K562 (cell line): ENCODE measurements at regions not wholly inside any gene's neighbourhood (a gene's known extent, or its start where the extent isn't known, plus 50 kb on each side); places are given as distances from the start of the nearest gene placed in this dataset.

ENCODE experiments used
- BCOR ChIP-seq: fragments of 450-650 bp; IDR thresholded peaks from 2 replicates; pipeline ENCODE4 v1.6.1; 2016
- CBX8 ChIP-seq: fragments of 200-600 bp; sonication (generic); IDR thresholded peaks from 2 replicates; pipeline ENCODE4 v1.6.1; 2012; ENCODE audit warnings: borderline replicate concordance, mixed run types, low read depth, mild to moderate bottlenecking, moderate library complexity, mixed read lengths, low read length, control low read depth, inconsistent platforms; ENCODE audit not compliant: poor library complexity, severe bottlenecking; ENCODE audit errors: extremely low read depth
- CEBPB ChIP-seq: fragments of 450-650 bp; IDR thresholded peaks from 2 replicates; pipeline ENCODE4 v1.6.1; 2016; ENCODE audit warnings: missing genetic modification characterization, missing compliant biosample characterization
- CHAMP1 ChIP-seq: fragments of 450-650 bp; IDR thresholded peaks from 2 replicates; pipeline ENCODE4 v1.6.1; 2016; ENCODE audit warnings: mild to moderate bottlenecking
- CHD2 ChIP-seq: IDR thresholded peaks from 2 replicates; pipeline ENCODE4 v1.6.1; 2011; ENCODE audit warnings: low read depth, low read length
- E2F6 ChIP-seq, 2 experiments: IDR thresholded peaks; 2 replicates each; pipeline ENCODE4 v1.6.1; 2011; ENCODE audit warnings: borderline replicate concordance in 1 of 2, control low read depth in 1 of 2, low read depth in 1 of 2, low read length in 1 of 2, mild to moderate bottlenecking in 1 of 2, mixed read lengths in 1 of 2, moderate library complexity in 1 of 2; ENCODE audit not compliant: insufficient read depth in 1 of 2, insufficient read length in 1 of 2, poor library complexity in 1 of 2, severe bottlenecking in 1 of 2; ENCODE audit errors: extremely low read depth in 1 of 2
- ELK3 ChIP-seq: fragments of 450-650 bp; formaldehyde crosslinking; IDR thresholded peaks from 2 replicates; pipeline ENCODE4 v1.4.0; 2020; ENCODE audit warnings: mild to moderate bottlenecking
- EWSR1 ChIP-seq: fragments of 450-650 bp; IDR thresholded peaks from 2 replicates; pipeline ENCODE4 v1.6.1; 2018; ENCODE audit warnings: borderline replicate concordance, mild to moderate bottlenecking, low read depth, moderate library complexity; ENCODE audit not compliant: partially characterized antibody
- KAT7 ChIP-seq: sonication (generic); formaldehyde crosslinking; IDR thresholded peaks from 2 replicates; pipeline ENCODE4 v1.8.0; 2022; ENCODE audit warnings: missing genetic modification reagents, mild to moderate bottlenecking, borderline replicate concordance
- KDM2B ChIP-seq: fragments of 250-450 bp; sonication (Bioruptor Pico); IDR thresholded peaks from 2 replicates; pipeline ENCODE4 v1.8.0; 2021; ENCODE audit warnings: mild to moderate bottlenecking, moderate library complexity
- MCM7 ChIP-seq, 2 experiments: fragments of 450-650 bp; IDR thresholded peaks; 2 replicates each; pipeline ENCODE4 v1.6.1; 2016 to 2018
- PHB2 ChIP-seq: fragments of 450-650 bp; IDR thresholded peaks from 2 replicates; pipeline ENCODE4 v1.6.1; 2017; ENCODE audit warnings: low read depth
- POLR2AphosphoS2 ChIP-seq: IDR thresholded peaks from 2 replicates; pipeline ENCODE4 v1.6.1; 2012; ENCODE audit warnings: low read length, improper control_type of control experiment
- RBM22 ChIP-seq: fragments of 200-400 bp; formaldehyde crosslinking; IDR thresholded peaks from 2 replicates; pipeline ENCODE4 v1.6.1; 2018; ENCODE audit warnings: low read length, low read depth; ENCODE audit not compliant: poor library complexity, severe bottlenecking
- SETDB1 ChIP-seq: IDR thresholded peaks from one replicate; pipeline ENCODE4 v1.6.1; 2012; ENCODE audit warnings: low read length, control low read depth, inconsistent platforms
- SP1 ChIP-seq: sonication (generic); formaldehyde crosslinking; IDR thresholded peaks from 2 replicates; pipeline ENCODE4 v1.8.1; 2022; ENCODE audit warnings: mild to moderate bottlenecking, missing genetic modification reagents
- SUPT5H ChIP-seq: fragments of 450-650 bp; IDR thresholded peaks from 2 replicates; pipeline ENCODE4 v1.6.1; 2016
- ZFP30 ChIP-seq: fragments of 250-450 bp; sonication (Bioruptor Pico); IDR thresholded peaks from 2 replicates; pipeline ENCODE4 v1.8.0; 2022; ENCODE audit warnings: moderate library complexity, mild to moderate bottlenecking, inconsistent platforms, borderline replicate concordance
- ZNF253 ChIP-seq: fragments of 250-450 bp; sonication (Bioruptor Pico); conservative IDR thresholded peaks from 2 replicates; pipeline ENCODE4 v1.6.1; 2021; ENCODE audit warnings: mild to moderate bottlenecking
- ZNF76 ChIP-seq: fragments of 250-450 bp; sonication (Bioruptor Pico); IDR thresholded peaks from 2 replicates; pipeline ENCODE4 v1.4.0; 2020; ENCODE audit warnings: mild to moderate bottlenecking, moderate library complexity, borderline replicate concordance
- TF ChIP-seq, protein P1 (sequence below): fragments of 250-450 bp; sonication (Bioruptor Pico); IDR thresholded peaks from 2 replicates; pipeline ENCODE4 v1.8.0; 2021; ENCODE audit warnings: moderate library complexity, mild to moderate bottlenecking, inconsistent platforms
- TF ChIP-seq, protein P2 (sequence below): fragments of 450-650 bp; formaldehyde crosslinking; conservative IDR thresholded peaks from 2 replicates; pipeline ENCODE4 v1.4.0; 2022; ENCODE audit warnings: mild to moderate bottlenecking, missing genetic modification characterization
- TF ChIP-seq, protein P3 (sequence below): fragments of 250-450 bp; sonication (Bioruptor Pico); IDR thresholded peaks from 2 replicates; pipeline ENCODE4 v1.8.0; 2021; ENCODE audit warnings: mild to moderate bottlenecking, moderate library complexity

GRCh38 chr1:87435484-87435883, 106.8 kb downstream of the LMO4 start (continued):
- TF ChIP-seq CHAMP1 (peak; percentile 58; the same call in 1 of the 2 replicates), ZNF253 (CRISPR knock-in tag) (no peak), ZFP30 (CRISPR knock-in tag) (no peak), SETDB1 (no peak), CBX8 (no peak), SP1 (CRISPR knock-in tag) (no peak), PHB2 (no peak), KDM2B (CRISPR knock-in tag) (no peak), MCM7 (IDR thresholded peaks at IDR 0.05) (no peak), POLR2AphosphoS2 (no peak), CEBPB (tag) (0 out of 2 replicates have a peak, but pooled peaks have one; percentile 14), CHD2 (no peak), RBM22 (no peak), E2F6 (IDR thresholded peaks at IDR 0.05; ENCODE audit: borderline replicate concordance in 1 of 2, extremely low read depth in 1 of 2, insufficient read depth in 1 of 2, insufficient read length in 1 of 2, low read depth in 1 of 2, low read length in 1 of 2, poor library complexity in 1 of 2, severe bottlenecking in 1 of 2) (no peak), KAT7 (CRISPR knock-in tag) (no peak), SUPT5H (no peak), ELK3 (CRISPR knock-in tag) (no peak), EWSR1 (no peak), ZNF76 (no peak), BCOR (0 out of 2 replicates have a peak, but pooled peaks have one; percentile 40)
- TF ChIP-seq, protein P1, sequence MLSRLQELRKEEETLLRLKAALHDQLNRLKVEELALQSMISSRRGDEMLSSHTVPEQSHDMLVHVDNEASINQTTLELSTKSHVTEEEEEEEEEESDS: no peak
- TF ChIP-seq, protein P2, sequence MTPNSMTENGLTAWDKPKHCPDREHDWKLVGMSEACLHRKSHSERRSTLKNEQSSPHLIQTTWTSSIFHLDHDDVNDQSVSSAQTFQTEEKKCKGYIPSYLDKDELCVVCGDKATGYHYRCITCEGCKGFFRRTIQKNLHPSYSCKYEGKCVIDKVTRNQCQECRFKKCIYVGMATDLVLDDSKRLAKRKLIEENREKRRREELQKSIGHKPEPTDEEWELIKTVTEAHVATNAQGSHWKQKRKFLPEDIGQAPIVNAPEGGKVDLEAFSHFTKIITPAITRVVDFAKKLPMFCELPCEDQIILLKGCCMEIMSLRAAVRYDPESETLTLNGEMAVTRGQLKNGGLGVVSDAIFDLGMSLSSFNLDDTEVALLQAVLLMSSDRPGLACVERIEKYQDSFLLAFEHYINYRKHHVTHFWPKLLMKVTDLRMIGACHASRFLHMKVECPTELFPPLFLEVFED (CRISPR knock-in tag): no peak
- TF ChIP-seq, protein P3, sequence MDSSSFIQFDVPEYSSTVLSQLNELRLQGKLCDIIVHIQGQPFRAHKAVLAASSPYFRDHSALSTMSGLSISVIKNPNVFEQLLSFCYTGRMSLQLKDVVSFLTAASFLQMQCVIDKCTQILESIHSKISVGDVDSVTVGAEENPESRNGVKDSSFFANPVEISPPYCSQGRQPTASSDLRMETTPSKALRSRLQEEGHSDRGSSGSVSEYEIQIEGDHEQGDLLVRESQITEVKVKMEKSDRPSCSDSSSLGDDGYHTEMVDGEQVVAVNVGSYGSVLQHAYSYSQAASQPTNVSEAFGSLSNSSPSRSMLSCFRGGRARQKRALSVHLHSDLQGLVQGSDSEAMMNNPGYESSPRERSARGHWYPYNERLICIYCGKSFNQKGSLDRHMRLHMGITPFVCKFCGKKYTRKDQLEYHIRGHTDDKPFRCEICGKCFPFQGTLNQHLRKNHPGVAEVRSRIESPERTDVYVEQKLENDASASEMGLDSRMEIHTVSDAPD: no peak
